H1 (cell line): ENCODE measurements at regions not wholly inside any gene's neighbourhood (a gene's known extent, or its start where the extent isn't known, plus 50 kb on each side); places are given as distances from the start of the nearest gene placed in this dataset.

ENCODE experiments used
- CBX8 ChIP-seq: fragments of 300-800, 300-1000 bp; sonication (generic); IDR thresholded peaks from 2 replicates; pipeline ENCODE4 v1.7.1; 2016; ENCODE audit warnings: low read depth, low read length, borderline replicate concordance
- CEBPB ChIP-seq: IDR thresholded peaks from 2 replicates; pipeline ENCODE4 v1.6.1; 2012; ENCODE audit warnings: low read depth, low read length
- CTCF ChIP-seq, 3 experiments: IDR thresholded peaks; 1 replicate in 2 of 3; 2 replicates in 1 of 3; pipeline versions ENCODE4 v1.5.1 to v1.6.1; 2011; ENCODE audit warnings: low read length in 3 of 3, mild to moderate bottlenecking in 3 of 3, inconsistent platforms in 2 of 3, low read depth in 1 of 3, moderate library complexity in 1 of 3; ENCODE audit not compliant: insufficient read depth in 1 of 3; ENCODE audit errors: control extremely low read depth in 1 of 3
- E2F6 ChIP-seq: IDR thresholded peaks from 2 replicates; pipeline ENCODE4 v1.6.1; 2012; ENCODE audit warnings: inconsistent platforms
- EP300 ChIP-seq, 2 experiments: IDR thresholded peaks; 1 replicate in 1 of 2; 2 replicates in 1 of 2; pipeline ENCODE4 v1.6.1; 2011 to 2012; ENCODE audit warnings: low read depth in 2 of 2, low read length in 2 of 2, mild to moderate bottlenecking in 2 of 2, borderline replicate concordance in 1 of 2, inconsistent platforms in 1 of 2, moderate library complexity in 1 of 2
- EZH2 ChIP-seq: fragments of 200-600 bp; sonication (generic); IDR thresholded peaks from 2 replicates; pipeline ENCODE4 v1.7.1; 2012; ENCODE audit warnings: low read depth, mild to moderate bottlenecking, moderate library complexity, low read length, inconsistent platforms; ENCODE audit not compliant: severe bottlenecking
- POLR2A ChIP-seq, 2 experiments: IDR thresholded peaks; 1 replicate in 1 of 2; 2 replicates in 1 of 2; pipeline ENCODE4 v1.6.1; 2011; ENCODE audit warnings: low read depth in 2 of 2, low read length in 2 of 2, mild to moderate bottlenecking in 2 of 2; ENCODE audit errors: control extremely low read depth in 1 of 2

- TF ChIP-seq CBX8 (no peak), CTCF (IDR thresholded peaks at IDR 0.05; ENCODE audit: control extremely low read depth in 1 of 3, insufficient read depth in 1 of 3, low read depth in 1 of 3, low read length in 3 of 3) (no peak), POLR2A (IDR thresholded peaks at IDR 0.05; ENCODE audit: control extremely low read depth in 1 of 2, low read depth in 2 of 2, low read length in 2 of 2) (no peak), E2F6 (no peak), EZH2 (no peak), CEBPB (no peak), EP300 (IDR thresholded peaks at IDR 0.05; ENCODE audit: borderline replicate concordance in 1 of 2, low read depth in 2 of 2, low read length in 2 of 2) (no peak)
Measured at GRCh38 chr6:14290772-14291330, 173.3 kb downstream of the CD83 start.
